ENCODE measurements at regions not wholly inside any gene's neighbourhood (a gene's known extent, or its start where the extent isn't known, plus 50 kb on each side); places are given as distances from the start of the nearest gene placed in this dataset.

- TF ChIP-seq CTCF (IDR thresholded peaks at IDR 0.05), result no peak
- TF ChIP-seq POLR2A (IDR thresholded peaks at IDR 0.05), result no peak
These were observed 464.6 kb upstream of the PKN2 start for GRCh38 chr1:88219521-88219920.

Measured in testis (tissue), 2 donors.